ENCODE measurements at regions not wholly inside any gene's neighbourhood (a gene's known extent, or its start where the extent isn't known, plus 50 kb on each side); places are given as distances from the start of the nearest gene placed in this dataset.

- no peaks in the 10 kb centered on the region for H3K36me3 ChIP-seq
- 93 to 97% methylated on average over 4 of the region's 4 CpGs for WGBS, 2 donors
- FAIRE-seq, result no peak
- H3K4me3 ChIP-seq, result no peak overlapping the region
- no peak for ATAC-seq
- no peak for DNase-seq
- peaks cover 8 to 14% (median 10%) of the 10 kb centered on the region in 3 donors for H3K4me1 ChIP-seq
- no peaks in the 10 kb centered on the region for H3K27me3 ChIP-seq
- no peak for TF ChIP-seq CTCF (IDR thresholded peaks at IDR 0.05)
- intact Hi-C loops (cut with DNase I), result no loop called here
- H3K9me3 ChIP-seq, result no peaks in the 10 kb centered on the region
- no peak overlapping the region for H3K27ac ChIP-seq
Measured at GRCh38 chr1:60921175-60921574, 161.2 kb upstream of the NFIA start.

GRCh38 chr1:60920561-60920960 lies 161.8 kb upstream of the NFIA start:
- TF ChIP-seq CTCF (IDR thresholded peaks at IDR 0.05), result no peak
- intact Hi-C loops (cut with DNase I), result no loop called here
- FAIRE-seq (no peak), ATAC-seq (no peak), DNase-seq (no peak)
- WGBS, 2 donors, result 81 to 94% methylated on average over 2 of the region's 2 CpGs
- Histone ChIP-seq H3K27ac (no peak overlapping the region), H3K27me3 (no peaks in the 10 kb centered on the region), H3K4me3 (no peak overlapping the region), H3K36me3 (no peaks in the 10 kb centered on the region), H3K4me1 (peaks cover 8 to 14% (median 10%) of the 10 kb centered on the region in 3 donors), H3K9me3 (no peaks in the 10 kb centered on the region)

- no peak for ATAC-seq
Measured at GRCh38 chr1:60918867-60919266, 163.5 kb upstream of the NFIA start.

GRCh38 chr1:60916906-60917305 lies 165.5 kb upstream of the NFIA start:
- Histone ChIP-seq H3K4me3 (no peak overlapping the region), H3K4me1 (no peaks in the 10 kb centered on the region), H3K27me3 (no peaks in the 10 kb centered on the region), H3K27ac (no peak overlapping the region), H3K36me3 (no peaks in the 10 kb centered on the region), H3K9me3 (no peaks in the 10 kb centered on the region)
- ATAC-seq (no peak), DNase-seq (no peak), FAIRE-seq (no peak)
- no peak for TF ChIP-seq CTCF (IDR thresholded peaks at IDR 0.05)
- intact Hi-C loops (cut with DNase I), result no loop called here
- WGBS, 2 donors, result 90 to 95% methylated on average over 9 of the region's 9 CpGs

More at GRCh38 chr1:60918867-60919266, 163.5 kb upstream of the NFIA start:
- no peak for TF ChIP-seq CTCF (IDR thresholded peaks at IDR 0.05)
- Histone ChIP-seq H3K9me3 (no peaks in the 10 kb centered on the region), H3K4me3 (no peak overlapping the region), H3K4me1 (peaks cover 3 to 8% (median 8%) of the 10 kb centered on the region in 3 donors), H3K36me3 (no peaks in the 10 kb centered on the region), H3K27ac (no peak overlapping the region), H3K27me3 (no peaks in the 10 kb centered on the region)
- FAIRE-seq, result no peak
- 82 to 90% methylated on average over 1 of the region's 1 CpG for WGBS, 2 donors
- intact Hi-C loops (cut with DNase I), result no loop called here
- DNase-seq, result no peak

GRCh38 chr1:60916199-60916598 lies 166.2 kb upstream of the NFIA start:
- no peaks in the 10 kb centered on the region for H3K4me1 ChIP-seq
- no peak overlapping the region for H3K4me3 ChIP-seq
- H3K36me3 ChIP-seq, result no peaks in the 10 kb centered on the region
- ATAC-seq (peak in 1 of 4 donors; percentile 31), FAIRE-seq (no peak), DNase-seq (no peak)
- TF ChIP-seq CTCF (IDR thresholded peaks at IDR 0.05), result no peak
- H3K27ac ChIP-seq, result no peak overlapping the region
- H3K27me3 ChIP-seq, result no peaks in the 10 kb centered on the region
- H3K9me3 ChIP-seq, result no peaks in the 10 kb centered on the region
- intact Hi-C loops (cut with DNase I), result no loop called here
